GM23338 (cell line): ENCODE measurements at regions not wholly inside any gene's neighbourhood (a gene's known extent, or its start where the extent isn't known, plus 50 kb on each side); places are given as distances from the start of the nearest gene placed in this dataset.

ENCODE experiments used
- CREB1 ChIP-seq: fragments of 250-450 bp; sonication (Bioruptor Pico); IDR thresholded peaks from 2 replicates; pipeline ENCODE4 v1.5.0; 2020; ENCODE audit warnings: low read depth, mild to moderate bottlenecking, moderate library complexity
- EZH2 ChIP-seq: fragments of 200-600 bp; sonication (generic); IDR thresholded peaks from one replicate; pipeline ENCODE4 v1.8.0; 2017; ENCODE audit warnings: antibody characterized with exemption, mild to moderate bottlenecking, low read depth; ENCODE audit not compliant: unreplicated experiment
- EZH2phosphoT487 ChIP-seq: fragments of 200-600 bp; sonication (generic); IDR thresholded peaks from one replicate; pipeline ENCODE4 v1.8.1; 2018; ENCODE audit warnings: antibody characterized with exemption; ENCODE audit not compliant: unreplicated experiment
- POLR2AphosphoS5 ChIP-seq: IDR thresholded peaks from 2 replicates; pipeline ENCODE4 v1.6.1; 2016; ENCODE audit warnings: antibody characterized with exemption, low read depth
- REST ChIP-seq: IDR thresholded peaks from one replicate; pipeline ENCODE4 v1.6.1; 2018; ENCODE audit warnings: antibody characterized with exemption; ENCODE audit not compliant: unreplicated experiment
- STAT1 ChIP-seq: IDR thresholded peaks from one replicate; pipeline ENCODE4 v1.6.1; 2016; ENCODE audit warnings: antibody characterized with exemption; ENCODE audit not compliant: unreplicated experiment
- TF ChIP-seq, protein P1 (sequence below), 2 experiments: fragments of 200-600 bp in 1 of 2; sonication (generic) in 1 of 2; conservative IDR thresholded peaks; 2 replicates each; pipeline versions ENCODE4 v1.5.1 to v1.6.1; 2016 to 2017; ENCODE audit warnings: antibody characterized with exemption in 2 of 2, low read depth in 2 of 2, mild to moderate bottlenecking in 2 of 2, moderate library complexity in 1 of 2

- no peak for TF ChIP-seq POLR2AphosphoS5
- TF ChIP-seq, protein P1, sequence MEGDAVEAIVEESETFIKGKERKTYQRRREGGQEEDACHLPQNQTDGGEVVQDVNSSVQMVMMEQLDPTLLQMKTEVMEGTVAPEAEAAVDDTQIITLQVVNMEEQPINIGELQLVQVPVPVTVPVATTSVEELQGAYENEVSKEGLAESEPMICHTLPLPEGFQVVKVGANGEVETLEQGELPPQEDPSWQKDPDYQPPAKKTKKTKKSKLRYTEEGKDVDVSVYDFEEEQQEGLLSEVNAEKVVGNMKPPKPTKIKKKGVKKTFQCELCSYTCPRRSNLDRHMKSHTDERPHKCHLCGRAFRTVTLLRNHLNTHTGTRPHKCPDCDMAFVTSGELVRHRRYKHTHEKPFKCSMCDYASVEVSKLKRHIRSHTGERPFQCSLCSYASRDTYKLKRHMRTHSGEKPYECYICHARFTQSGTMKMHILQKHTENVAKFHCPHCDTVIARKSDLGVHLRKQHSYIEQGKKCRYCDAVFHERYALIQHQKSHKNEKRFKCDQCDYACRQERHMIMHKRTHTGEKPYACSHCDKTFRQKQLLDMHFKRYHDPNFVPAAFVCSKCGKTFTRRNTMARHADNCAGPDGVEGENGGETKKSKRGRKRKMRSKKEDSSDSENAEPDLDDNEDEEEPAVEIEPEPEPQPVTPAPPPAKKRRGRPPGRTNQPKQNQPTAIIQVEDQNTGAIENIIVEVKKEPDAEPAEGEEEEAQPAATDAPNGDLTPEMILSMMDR (conservative IDR thresholded peaks at IDR 0.05; ENCODE audit: low read depth in 2 of 2): no peak
- no peak for TF ChIP-seq REST
- no peak for TF ChIP-seq EZH2
- no peak for TF ChIP-seq EZH2phosphoT487
- TF ChIP-seq STAT1: no peak
- no peak for TF ChIP-seq CREB1 (CRISPR knock-in tag)
These were observed 171.0 kb downstream of the BTG1 start for GRCh38 chr12:91974541-91975085.
